GM23248 (cell line): ENCODE measurements at regions not wholly inside any gene's neighbourhood (a gene's known extent, or its start where the extent isn't known, plus 50 kb on each side); places are given as distances from the start of the nearest gene placed in this dataset.

Experiments
- EZH2 ChIP-seq: fragments of 200-600 bp; sonication (generic); IDR thresholded peaks from 2 replicates; pipeline ENCODE4 v1.6.1; 2018; ENCODE audit warnings: antibody characterized with exemption, mild to moderate bottlenecking; ENCODE audit not compliant: insufficient read depth, poor library complexity, severe bottlenecking
- EZH2phosphoT487 ChIP-seq: fragments of 200-600 bp; sonication (generic); IDR thresholded peaks from 2 replicates; pipeline ENCODE4 v1.6.1; 2018; ENCODE audit warnings: antibody characterized with exemption, moderate library complexity, mild to moderate bottlenecking, low read depth; ENCODE audit not compliant: insufficient read depth

GRCh38 chr16:64711026-64711425 lies 410.8 kb downstream of the CDH11 start:
- TF ChIP-seq EZH2 (no peak), EZH2phosphoT487 (no peak)
